ENCODE measurements at regions not wholly inside any gene's neighbourhood (a gene's known extent, or its start where the extent isn't known, plus 50 kb on each side); places are given as distances from the start of the nearest gene placed in this dataset.

DNA sequence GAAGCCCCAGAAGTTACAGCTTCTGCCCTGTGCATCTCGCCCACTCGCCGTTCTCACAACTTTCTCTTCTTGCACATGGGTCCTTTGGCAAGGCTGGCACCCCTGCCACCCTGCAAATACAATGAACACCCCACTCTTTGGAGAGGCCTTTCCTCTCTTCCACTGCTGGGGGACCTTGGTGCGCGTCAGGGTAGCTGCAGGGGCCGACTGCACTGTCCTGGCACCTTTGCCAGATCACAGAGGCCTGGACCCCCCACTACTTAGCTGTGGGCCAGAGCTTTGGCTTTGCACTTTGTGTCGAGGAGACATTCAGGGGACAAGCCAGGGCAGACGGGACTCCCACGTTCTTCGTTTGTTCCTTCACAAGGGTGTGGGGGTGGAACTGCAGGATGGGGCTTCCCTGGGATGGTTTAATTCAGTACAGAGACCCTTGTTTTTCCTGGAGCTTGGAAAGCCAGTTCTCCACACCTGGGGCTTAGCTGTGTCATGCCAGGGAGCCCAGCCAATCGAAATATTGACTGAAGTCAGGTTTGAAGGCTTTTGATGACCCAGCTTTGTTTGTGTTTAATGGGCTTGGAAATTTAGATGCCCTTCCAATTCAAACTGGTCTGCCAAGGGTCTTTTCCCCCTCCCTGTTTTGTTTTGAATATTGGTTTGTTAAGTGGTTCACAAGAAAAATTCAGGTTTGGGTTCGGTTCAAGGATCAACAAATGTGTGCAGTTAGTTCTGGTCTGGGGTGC lies 256.1 kb upstream of the TLE3 start:
- Histone ChIP-seq H3K56ac (replicated peaks; ENCODE audit: insufficient read length, low read depth, low read length) (no peak overlapping the region), H3K14ac (ENCODE audit: insufficient read length) (no peak overlapping the region), H3K27ac (ENCODE audit: low read depth, low read length) (no peak overlapping the region), H3K23ac (ENCODE audit: insufficient read length) (no peak overlapping the region), H3K4me2 (ENCODE audit: insufficient read depth in 1 of 2, low read depth in 2 of 2, low read length in 2 of 2) (no peak overlapping the region), H3K4me1 (replicated peaks in 1 of 4; ENCODE audit: control insufficient read depth in 3 of 4, insufficient read depth in 4 of 4, low read length in 3 of 4) (no peaks in the 10 kb centered on the region), H2BK5ac (ENCODE audit: low read depth, low read length) (no peak overlapping the region), H2BK20ac (ENCODE audit: low read length) (no peak overlapping the region), H3K9ac (replicated peaks in 1 of 4; ENCODE audit: extremely low read depth in 1 of 4, low read depth in 3 of 4, low read length in 3 of 4) (no peak overlapping the region), H3K27me3 (replicated peaks in 1 of 4; ENCODE audit: control insufficient read depth in 3 of 4, extremely low read depth in 1 of 4, insufficient read depth in 3 of 4, low read length in 3 of 4) (no peaks in the 10 kb centered on the region), H2BK15ac (ENCODE audit: low read length) (no peak overlapping the region), H3K4ac (replicated peaks; ENCODE audit: insufficient read length, low read depth, low read length) (no peak overlapping the region), H2AK5ac (ENCODE audit: low read depth, low read length) (no peak overlapping the region), H2BK12ac (ENCODE audit: low read depth, low read length) (no peak overlapping the region), H4K8ac (ENCODE audit: extremely low read depth, insufficient read depth, low read length) (no peak overlapping the region), H4K20me1 (replicated peaks in 1 of 2; ENCODE audit: control insufficient read depth in 1 of 2, insufficient read depth in 2 of 2, low read length in 2 of 2) (no peaks in the 10 kb centered on the region), H3K79me1 (ENCODE audit: low read depth, low read length) (no peaks in the 10 kb centered on the region), H2AFZ (ENCODE audit: low read length) (no peak overlapping the region), H3K4me3 (ENCODE audit: extremely low read depth in 1 of 4, insufficient read depth in 2 of 4, low read depth in 3 of 4, low read length in 4 of 4) (no peak overlapping the region), H3K79me2 (ENCODE audit: control insufficient read depth in 1 of 2, insufficient read depth in 2 of 2, low read length in 2 of 2) (no peaks in the 10 kb centered on the region), H4K5ac (ENCODE audit: insufficient read length, low read depth, low read length) (no peak overlapping the region), H3K18ac (ENCODE audit: extremely low read depth, low read length) (no peak overlapping the region; the same call in none of the 2 replicates), H3K36me3 (ENCODE audit: control insufficient read depth in 2 of 4, insufficient read depth in 4 of 4, low read length in 3 of 4) (no peaks in the 10 kb centered on the region), H4K91ac (replicated peaks; ENCODE audit: insufficient read length, low read length) (no peak overlapping the region), H3K9me3 (ENCODE audit: insufficient read depth in 2 of 2, low read depth in 1 of 2, low read length in 1 of 2) (no peaks in the 10 kb centered on the region), H2BK120ac (replicated peaks; ENCODE audit: low read depth, low read length) (no peak overlapping the region), H3K23me2 (ENCODE audit: low read depth, low read length) (no peaks in the 10 kb centered on the region)
- TF ChIP-seq TBP (IDR thresholded peaks at IDR 0.05; ENCODE audit: low read depth, low read length) (no peak), POU5F1 (IDR thresholded peaks at IDR 0.05; ENCODE audit: low read depth, low read length) (no peak), CEBPB (IDR thresholded peaks at IDR 0.05; ENCODE audit: low read depth, low read length) (no peak), SIRT6 (IDR thresholded peaks at IDR 0.05; ENCODE audit: low read length) (no peak), BACH1 (IDR thresholded peaks at IDR 0.05; ENCODE audit: low read length) (no peak), CHD1 (IDR thresholded peaks at IDR 0.05; ENCODE audit: low read depth, low read length) (no peak), MAFK (IDR thresholded peaks at IDR 0.05; ENCODE audit: low read depth, low read length) (no peak), FOSL1 (IDR thresholded peaks at IDR 0.05; ENCODE audit: insufficient read depth, low read depth, low read length) (no peak), HDAC2 (IDR thresholded peaks at IDR 0.05; ENCODE audit: borderline replicate concordance in 1 of 2, low read depth in 2 of 2, low read length in 2 of 2) (no peak)
- TF ChIP-seq, protein P1, sequence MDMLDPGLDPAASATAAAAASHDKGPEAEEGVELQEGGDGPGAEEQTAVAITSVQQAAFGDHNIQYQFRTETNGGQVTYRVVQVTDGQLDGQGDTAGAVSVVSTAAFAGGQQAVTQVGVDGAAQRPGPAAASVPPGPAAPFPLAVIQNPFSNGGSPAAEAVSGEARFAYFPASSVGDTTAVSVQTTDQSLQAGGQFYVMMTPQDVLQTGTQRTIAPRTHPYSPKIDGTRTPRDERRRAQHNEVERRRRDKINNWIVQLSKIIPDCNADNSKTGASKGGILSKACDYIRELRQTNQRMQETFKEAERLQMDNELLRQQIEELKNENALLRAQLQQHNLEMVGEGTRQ (IDR thresholded peaks at IDR 0.05; ENCODE audit: low read length): no peak
- 87% methylated on average over 12 of the region's 12 CpGs; no CpG with 5 or more reads in 1 of the 2 experiments for WGBS, 2 experiments (ENCODE audit: extremely low coverage in 1 of 2, insufficient coverage in 1 of 2, insufficient read length in 1 of 2, insufficient replicate concordance in 2 of 2, low coverage in 1 of 2, low lambda C conversion rate in 2 of 2, missing lambda C conversion rate in 1 of 2)
- ChIA-PET CTCF (ENCODE audit: partially characterized antibody) (interaction anchor here (0.6 to 3.8 kb wide), 14 partner anchors 9 to 251 kb away, joined by 3 to 21 read pairs (median 4); no protein-coding TSS in a partner anchor), POLR2A (ENCODE audit: partially characterized antibody) (interaction anchor here (0.6 kb wide), 1 partner anchor 57 kb away, joined by 4 read pairs; no protein-coding TSS in a partner anchor)
- FAIRE-seq (no peak), DNase-seq (ENCODE audit: low read depth in 1 of 2, low spot score in 2 of 2) (no peak)

Measured in H1 (cell line).